Upper lobe of left lung (tissue), 4 donors: ENCODE measurements at regions not wholly inside any gene's neighbourhood (a gene's known extent, or its start where the extent isn't known, plus 50 kb on each side); places are given as distances from the start of the nearest gene placed in this dataset.

Source experiments
- POLR2A ChIP-seq, 4 donors: fragments of 450-650 bp; IDR thresholded peaks; one replicate each; pipeline ENCODE4 v1.5.1; 2016 to 2017; ENCODE audit warnings: antibody characterized with exemption in 4 of 4, mild to moderate bottlenecking in 2 of 4
- POLR2AphosphoS5 ChIP-seq, 2 donors: sonication (generic); formaldehyde crosslinking; IDR thresholded peaks; one replicate each; pipeline ENCODE4 v1.5.1; 2017; ENCODE audit warnings: antibody characterized with exemption in 2 of 2
- TF ChIP-seq, protein P1 (sequence below), 6 experiments: fragments of 450-650 bp in 4 of 6; fragments of 200-600 bp in 2 of 6; sonication (generic) in 2 of 6; IDR thresholded peaks; one replicate each; pipeline ENCODE4 v1.5.1; 2016 to 2019; ENCODE audit warnings: antibody characterized with exemption in 6 of 6

DNA sequence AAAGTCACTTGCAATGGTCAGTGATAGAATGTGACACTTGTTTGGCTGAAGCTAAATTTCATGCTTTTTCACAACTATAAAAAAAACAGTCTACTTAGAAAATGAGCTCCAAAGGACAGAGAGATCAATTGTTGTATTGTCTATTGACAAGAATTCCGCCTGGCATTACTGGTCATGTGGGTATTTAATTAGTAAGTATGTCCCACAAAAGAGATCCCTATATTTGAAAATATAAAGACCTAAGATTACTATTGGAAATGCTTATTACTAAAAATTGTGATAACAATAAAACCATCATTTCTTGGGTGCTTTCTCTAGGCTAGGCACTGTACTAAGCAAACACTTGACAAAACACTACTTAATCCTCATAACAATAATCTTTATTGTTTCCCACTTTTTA is 745.2 kb upstream of the C9orf72 start:
- TF ChIP-seq, protein P1, sequence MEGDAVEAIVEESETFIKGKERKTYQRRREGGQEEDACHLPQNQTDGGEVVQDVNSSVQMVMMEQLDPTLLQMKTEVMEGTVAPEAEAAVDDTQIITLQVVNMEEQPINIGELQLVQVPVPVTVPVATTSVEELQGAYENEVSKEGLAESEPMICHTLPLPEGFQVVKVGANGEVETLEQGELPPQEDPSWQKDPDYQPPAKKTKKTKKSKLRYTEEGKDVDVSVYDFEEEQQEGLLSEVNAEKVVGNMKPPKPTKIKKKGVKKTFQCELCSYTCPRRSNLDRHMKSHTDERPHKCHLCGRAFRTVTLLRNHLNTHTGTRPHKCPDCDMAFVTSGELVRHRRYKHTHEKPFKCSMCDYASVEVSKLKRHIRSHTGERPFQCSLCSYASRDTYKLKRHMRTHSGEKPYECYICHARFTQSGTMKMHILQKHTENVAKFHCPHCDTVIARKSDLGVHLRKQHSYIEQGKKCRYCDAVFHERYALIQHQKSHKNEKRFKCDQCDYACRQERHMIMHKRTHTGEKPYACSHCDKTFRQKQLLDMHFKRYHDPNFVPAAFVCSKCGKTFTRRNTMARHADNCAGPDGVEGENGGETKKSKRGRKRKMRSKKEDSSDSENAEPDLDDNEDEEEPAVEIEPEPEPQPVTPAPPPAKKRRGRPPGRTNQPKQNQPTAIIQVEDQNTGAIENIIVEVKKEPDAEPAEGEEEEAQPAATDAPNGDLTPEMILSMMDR (IDR thresholded peaks at IDR 0.05) = no peak
- TF ChIP-seq POLR2A (IDR thresholded peaks at IDR 0.05) = no peak
- no peak for TF ChIP-seq POLR2AphosphoS5 (IDR thresholded peaks at IDR 0.05)
